ENCODE measurements at regions not wholly inside any gene's neighbourhood (a gene's known extent, or its start where the extent isn't known, plus 50 kb on each side); places are given as distances from the start of the nearest gene placed in this dataset.
A peak's percentile ranks its signal among the peaks of the same experiment; 100 is the strongest.
"Not testable (repeated sequence)": the region's sequence is repeated elsewhere in the genome, so short reads cannot be mapped to it uniquely, and the experiment has no call there.

DNA sequence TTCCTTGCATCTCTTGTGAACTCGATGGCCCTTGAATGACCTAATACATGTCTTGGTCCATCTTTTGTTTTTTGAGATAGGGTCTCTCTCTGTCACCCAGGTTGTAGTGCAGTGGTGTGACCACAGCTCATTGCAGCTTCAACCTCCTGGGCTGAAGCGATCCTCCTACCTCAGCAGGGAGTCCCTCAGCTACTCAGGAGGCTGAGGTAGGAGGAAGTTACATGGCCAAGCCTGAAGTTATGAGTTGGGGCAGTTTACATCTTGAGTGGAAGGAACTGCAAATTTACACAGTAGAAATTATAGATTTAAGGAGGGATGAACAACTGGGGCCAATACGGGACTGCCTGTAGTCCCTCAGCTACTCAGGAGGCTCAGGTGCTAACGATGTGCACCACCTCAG, 97.2 kb upstream of the METTL14 start:
- no peak overlapping the region for H3K4me3 ChIP-seq
- H3K36me3 ChIP-seq: no peaks in the 10 kb centered on the region
- peaks cover 0 to 22% (median 0%) of the 10 kb centered on the region in 7 donors for H3K27me3 ChIP-seq (replicated peaks in 1 of 7)
- intact Hi-C loops (cut with DNase I; ENCODE audit: low total_unique reads): loop anchor here (5.0 kb wide), 1 partner anchor 311 kb away; no protein-coding TSS in a partner anchor
- H3K4me1 ChIP-seq: peaks cover 0 to 12% (median 9%) of the 10 kb centered on the region in 6 donors
- H3K27ac ChIP-seq: no peak overlapping the region
- TF ChIP-seq POLR2AphosphoS5 (IDR thresholded peaks at IDR 0.05): no peak
- TF ChIP-seq POLR2A (IDR thresholded peaks at IDR 0.05): no peak
- no peak for DNase-seq
- H3K9me3 ChIP-seq: no peaks in the 10 kb centered on the region
- 77 to 87% (median 81%) methylated on average over 4 of the region's 4 CpGs for WGBS, 5 donors

DNA sequence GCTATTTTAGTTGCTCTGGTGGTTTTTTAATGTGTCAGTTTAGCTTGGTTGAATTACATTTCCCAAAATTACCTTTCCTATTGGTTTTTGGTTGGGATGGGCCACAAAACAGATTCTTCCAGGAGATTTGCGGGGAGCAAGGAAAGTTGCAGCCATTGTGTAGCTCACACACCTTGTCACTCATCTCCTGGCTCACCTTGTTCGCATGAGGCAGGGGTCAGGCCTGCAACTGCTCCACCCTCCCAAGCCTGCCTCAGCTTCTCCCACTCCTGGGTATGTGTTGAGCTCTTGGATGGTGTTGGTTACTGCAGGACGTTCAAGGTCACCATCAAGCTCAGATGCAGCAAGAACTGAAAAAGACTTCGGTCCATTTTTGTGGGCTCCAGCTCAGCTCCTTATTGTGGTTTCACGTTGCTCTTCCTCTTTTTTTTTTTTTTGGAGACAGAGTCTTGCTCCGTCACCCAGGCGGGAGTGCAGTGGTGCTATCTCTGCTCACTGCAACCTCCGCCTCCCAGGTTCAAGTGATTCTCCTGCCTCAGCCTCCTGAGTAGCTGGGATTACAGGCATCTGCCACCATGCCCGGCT, 95.6 kb upstream of the METTL14 start:
- Histone ChIP-seq H3K27ac (no peak overlapping the region), H3K36me3 (peaks cover 0 to 2% (median 0%) of the 10 kb centered on the region in 6 donors), H3K4me1 (peaks cover 0 to 12% (median 9%) of the 10 kb centered on the region in 6 donors), H3K4me3 (no peak overlapping the region), H3K9me3 (no peaks in the 10 kb centered on the region), H3K27me3 (replicated peaks in 1 of 7) (peaks cover 0 to 10% (median 0%) of the 10 kb centered on the region in 7 donors)
- intact Hi-C loops (cut with DNase I; ENCODE audit: low total_unique reads): loop anchor here (5.0 kb wide), 1 partner anchor 312 kb away; no protein-coding TSS in a partner anchor
- TF ChIP-seq POLR2A (IDR thresholded peaks at IDR 0.05) (no peak), POLR2AphosphoS5 (IDR thresholded peaks at IDR 0.05) (no peak)
- TF ChIP-seq, protein P1, sequence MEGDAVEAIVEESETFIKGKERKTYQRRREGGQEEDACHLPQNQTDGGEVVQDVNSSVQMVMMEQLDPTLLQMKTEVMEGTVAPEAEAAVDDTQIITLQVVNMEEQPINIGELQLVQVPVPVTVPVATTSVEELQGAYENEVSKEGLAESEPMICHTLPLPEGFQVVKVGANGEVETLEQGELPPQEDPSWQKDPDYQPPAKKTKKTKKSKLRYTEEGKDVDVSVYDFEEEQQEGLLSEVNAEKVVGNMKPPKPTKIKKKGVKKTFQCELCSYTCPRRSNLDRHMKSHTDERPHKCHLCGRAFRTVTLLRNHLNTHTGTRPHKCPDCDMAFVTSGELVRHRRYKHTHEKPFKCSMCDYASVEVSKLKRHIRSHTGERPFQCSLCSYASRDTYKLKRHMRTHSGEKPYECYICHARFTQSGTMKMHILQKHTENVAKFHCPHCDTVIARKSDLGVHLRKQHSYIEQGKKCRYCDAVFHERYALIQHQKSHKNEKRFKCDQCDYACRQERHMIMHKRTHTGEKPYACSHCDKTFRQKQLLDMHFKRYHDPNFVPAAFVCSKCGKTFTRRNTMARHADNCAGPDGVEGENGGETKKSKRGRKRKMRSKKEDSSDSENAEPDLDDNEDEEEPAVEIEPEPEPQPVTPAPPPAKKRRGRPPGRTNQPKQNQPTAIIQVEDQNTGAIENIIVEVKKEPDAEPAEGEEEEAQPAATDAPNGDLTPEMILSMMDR (IDR thresholded peaks at IDR 0.05 in 8 of 11, conservative IDR thresholded peaks at IDR 0.05 in 3 of 11): no peak
- no peak for DNase-seq
- WGBS, 5 donors: 71 to 87% (median 79%) methylated on average over 9 of the region's 9 CpGs

DNA sequence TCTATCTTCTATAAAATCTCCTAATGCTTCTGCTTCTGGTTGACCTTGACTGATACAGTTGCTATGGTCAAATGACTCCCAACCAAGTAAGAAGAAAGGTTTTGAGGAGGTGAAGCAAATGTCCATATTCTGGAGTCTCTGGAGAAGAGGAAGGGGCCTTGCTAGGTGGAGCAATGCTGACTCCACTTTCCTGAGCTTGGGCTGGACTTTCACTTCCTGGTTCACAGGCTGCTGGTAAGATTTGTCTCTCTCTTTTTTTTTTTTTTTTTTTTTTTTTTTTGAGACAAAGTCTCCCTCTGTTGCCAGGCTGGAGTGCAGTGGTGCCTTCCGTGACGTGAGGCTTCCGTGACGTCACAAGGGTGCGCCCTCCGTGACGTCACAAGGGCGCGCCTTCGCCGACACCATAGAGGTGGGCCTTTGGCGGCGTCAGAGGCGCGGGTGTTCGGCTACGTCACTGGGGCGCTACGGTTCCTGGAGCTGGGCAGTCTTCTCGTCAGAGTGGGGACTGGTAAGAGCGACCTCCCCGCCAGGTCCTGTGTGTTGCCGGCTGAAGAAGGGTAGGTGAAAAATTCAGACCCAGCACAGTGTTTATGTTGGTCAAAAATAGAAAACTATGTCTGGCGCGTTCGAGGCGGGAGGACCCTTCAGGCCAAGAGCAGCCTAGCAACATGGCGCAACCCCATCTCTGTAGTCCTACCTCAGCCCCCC, 93.7 kb upstream of the METTL14 start:
- intact Hi-C loops (cut with DNase I; ENCODE audit: low total_unique reads); H3K27me3 ChIP-seq (replicated peaks in 1 of 7); H3K36me3 ChIP-seq; H3K9me3 ChIP-seq: not testable (repeated sequence)
- Histone ChIP-seq H3K27ac (peak overlapping the region; percentile 68 to 92 (median 86)), H3K4me3 (peak overlapping the region; percentile 30 to 68 (median 38)), H3K4me1 (peaks cover 0 to 12% (median 9%) of the 10 kb centered on the region in 6 donors)
- peak; percentile 97 for DNase-seq
- peak; percentile 91 to 94 (median 93) for TF ChIP-seq POLR2AphosphoS5 (IDR thresholded peaks at IDR 0.05)
- TF ChIP-seq, protein P1 (IDR thresholded peaks at IDR 0.05 in 8 of 11, conservative IDR thresholded peaks at IDR 0.05 in 3 of 11): peak in 3 of 11 experiments; percentile 13 to 40 (median 20)
- 2 to 64% (median 10%) methylated on average over 22 to 28 of the region's 28 CpGs for WGBS, 5 donors

DNA sequence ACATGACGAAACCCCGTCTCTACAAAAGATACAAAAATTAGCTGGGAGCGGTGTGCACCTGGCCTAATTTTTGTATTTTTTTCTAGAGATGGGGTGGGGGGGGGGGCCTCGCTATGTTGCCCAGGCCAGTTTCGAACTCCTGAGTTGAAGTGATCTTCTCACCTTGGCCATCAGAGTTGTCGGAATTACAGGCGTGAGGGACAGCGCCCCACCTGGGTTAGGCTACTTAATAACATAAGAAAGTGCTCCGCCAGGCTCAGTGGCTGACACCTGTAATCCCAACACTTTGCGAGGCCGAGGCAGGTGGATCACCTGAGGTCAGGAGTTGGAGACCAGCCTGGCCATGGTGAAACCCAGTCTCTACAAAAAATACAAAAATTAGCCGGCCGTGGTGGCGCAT, 92.9 kb upstream of the METTL14 start:
- intact Hi-C loops (cut with DNase I; ENCODE audit: low total_unique reads); H3K9me3 ChIP-seq; H3K27me3 ChIP-seq (replicated peaks in 1 of 7); DNase-seq: not testable (repeated sequence)
- peaks cover 0 to 15% (median 5%) of the 10 kb centered on the region in 6 donors for H3K36me3 ChIP-seq
- peak overlapping the region in 7 of 8 donors; percentile 30 to 68 (median 40) for H3K4me3 ChIP-seq
- peak overlapping the region; percentile 68 to 92 (median 86) for H3K27ac ChIP-seq
- peaks cover 0 to 12% (median 9%) of the 10 kb centered on the region in 6 donors for H3K4me1 ChIP-seq
- 93 to 95% (median 94%) methylated on average over 11 to 14 of the region's 14 CpGs for WGBS, 5 donors

DNA sequence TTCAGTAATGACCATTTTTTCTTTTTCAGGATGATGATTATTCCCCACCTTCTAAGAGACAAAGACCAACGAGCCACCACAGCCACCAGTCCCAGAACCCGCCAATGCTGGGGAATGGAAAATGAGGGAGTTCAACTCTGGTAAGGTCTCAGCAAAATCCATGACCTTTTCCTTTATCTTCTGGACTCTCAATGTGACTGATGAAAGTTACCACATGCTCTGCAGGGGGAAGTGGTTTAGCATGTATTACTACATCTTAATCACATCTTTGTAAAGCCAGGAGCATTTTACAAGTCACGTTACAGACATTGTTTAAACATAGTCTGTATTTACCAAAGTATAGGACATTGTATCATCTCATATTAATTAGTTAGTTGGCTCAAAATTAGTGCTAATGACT, 89.3 kb upstream of the METTL14 start:
- H3K9me3 ChIP-seq; H3K4me3 ChIP-seq; H3K4me1 ChIP-seq; H3K27ac ChIP-seq; H3K27me3 ChIP-seq (replicated peaks in 1 of 7); intact Hi-C loops (cut with DNase I; ENCODE audit: low total_unique reads); DNase-seq: not testable (repeated sequence)
- 68 to 92% (median 83%) methylated on average over 2 to 3 of the region's 3 CpGs for WGBS, 5 donors
- H3K36me3 ChIP-seq: peaks cover 0 to 37% (median 13%) of the 10 kb centered on the region in 6 donors

DNA sequence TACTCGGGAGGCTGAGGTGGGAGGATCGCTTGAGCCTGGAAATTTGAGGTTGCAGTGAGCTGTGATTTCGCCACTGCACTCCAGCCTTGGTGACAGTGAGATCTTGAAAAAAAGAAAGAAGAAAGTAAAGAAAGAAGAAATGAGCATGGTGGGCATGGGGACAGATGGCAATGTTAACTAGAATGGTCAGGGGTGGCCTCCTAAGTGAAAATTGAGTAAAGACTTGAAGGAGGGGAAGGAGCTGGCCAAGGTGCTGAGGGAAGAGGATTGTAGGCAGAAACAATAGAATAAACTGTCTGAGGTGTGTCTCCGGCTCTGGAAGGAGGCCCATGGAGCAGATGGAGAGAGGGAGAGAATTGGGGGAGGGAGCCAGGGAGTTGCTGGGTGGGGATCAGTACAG, 60.1 kb upstream of the METTL14 start:
- DNase-seq; intact Hi-C loops (cut with DNase I; ENCODE audit: low total_unique reads); H3K27me3 ChIP-seq (replicated peaks in 1 of 7); H3K9me3 ChIP-seq; H3K27ac ChIP-seq; H3K4me3 ChIP-seq; H3K4me1 ChIP-seq: not testable (repeated sequence)
- WGBS, 5 donors: 94 to 100% (median 94%) methylated on average over 3 to 4 of the region's 4 CpGs
- H3K36me3 ChIP-seq: peaks cover 0 to 43% (median 5%) of the 10 kb centered on the region in 6 donors

DNA sequence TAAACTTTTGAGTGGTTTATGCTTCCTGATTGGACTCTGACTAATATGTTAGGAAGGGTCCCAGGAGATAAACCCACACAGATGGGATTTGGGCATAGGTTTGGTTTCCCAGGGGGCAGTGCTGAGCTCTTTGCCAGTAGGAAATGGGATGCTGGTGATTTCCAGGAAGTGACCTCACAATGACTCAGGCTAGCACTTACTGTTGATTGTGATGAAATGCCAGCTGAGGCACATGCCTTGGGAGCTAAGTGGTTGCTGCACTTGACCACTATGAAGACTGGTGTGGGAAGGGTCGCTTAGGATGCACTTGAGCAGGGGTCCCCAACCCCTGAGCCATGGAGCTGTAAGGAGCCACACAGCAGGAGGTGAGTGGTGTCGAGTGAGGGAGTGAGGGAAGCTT, 55.5 kb upstream of the METTL14 start:
- 82 to 100% (median 90%) methylated on average over 2 of the region's 2 CpGs for WGBS, 5 donors
- H3K36me3 ChIP-seq: peaks cover 0 to 73% (median 31%) of the 10 kb centered on the region in 6 donors
- DNase-seq; H3K4me3 ChIP-seq; H3K9me3 ChIP-seq; H3K27me3 ChIP-seq (replicated peaks in 1 of 7); intact Hi-C loops (cut with DNase I; ENCODE audit: low total_unique reads); H3K27ac ChIP-seq; H3K4me1 ChIP-seq: not testable (repeated sequence)

DNA sequence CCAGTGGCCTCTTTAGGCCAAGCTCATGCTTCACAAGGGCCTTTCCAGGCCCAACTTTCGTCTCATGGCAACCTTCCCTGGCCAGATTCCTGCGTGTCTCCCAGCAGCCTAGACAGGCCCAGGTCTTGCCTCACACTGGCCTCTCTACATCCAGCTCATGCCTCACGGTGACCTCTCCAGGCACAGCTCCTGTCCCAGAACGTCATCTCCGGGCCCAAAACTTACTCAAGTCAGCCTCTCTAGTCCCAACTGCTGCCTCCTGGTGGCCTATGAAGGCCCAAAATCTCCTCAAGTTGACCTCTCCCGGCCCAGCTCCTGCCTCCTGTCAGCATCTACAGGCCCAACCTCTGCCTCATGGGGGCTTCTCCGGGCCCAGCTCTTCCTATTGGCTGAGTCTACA, 54.3 kb upstream of the METTL14 start:
- 87 to 100% (median 94%) methylated on average over 1 to 6 of the region's 7 CpGs; no CpG with 5 or more reads in 1 of the 5 donors for WGBS, 5 donors
- DNase-seq; H3K4me3 ChIP-seq; H3K27ac ChIP-seq; H3K9me3 ChIP-seq; intact Hi-C loops (cut with DNase I; ENCODE audit: low total_unique reads); H3K27me3 ChIP-seq (replicated peaks in 1 of 7); H3K4me1 ChIP-seq: not testable (repeated sequence)
- H3K36me3 ChIP-seq: peaks cover 0 to 74% (median 31%) of the 10 kb centered on the region in 6 donors

Measured in spleen (tissue), 11 donors.